SH-SY5Y (cell line): ENCODE measurements at regions not wholly inside any gene's neighbourhood (a gene's known extent, or its start where the extent isn't known, plus 50 kb on each side); places are given as distances from the start of the nearest gene placed in this dataset.

ENCODE experiments used
- GATA2 ChIP-seq: IDR thresholded peaks from 2 replicates; pipeline ENCODE4 v1.6.1; 2011; ENCODE audit warnings: mild to moderate bottlenecking, low read depth, low read length
- GATA3 ChIP-seq: IDR thresholded peaks from 2 replicates; pipeline ENCODE4 v1.6.1; 2011; ENCODE audit warnings: low read depth, mild to moderate bottlenecking, low read length, moderate library complexity

- TF ChIP-seq GATA2 (no peak), GATA3 (no peak)
These were observed 285.9 kb upstream of the BCHE start for GRCh38 chr3:166123088-166123487.
